Amniotic stem cell (primary cell): ENCODE measurements at regions not wholly inside any gene's neighbourhood (a gene's known extent, or its start where the extent isn't known, plus 50 kb on each side); places are given as distances from the start of the nearest gene placed in this dataset.

ENCODE experiments used
- DNase-seq: peaks from one replicate; lab custom pipeline; 2025; lab: John Stamatoyannopoulos, UW

DNA sequence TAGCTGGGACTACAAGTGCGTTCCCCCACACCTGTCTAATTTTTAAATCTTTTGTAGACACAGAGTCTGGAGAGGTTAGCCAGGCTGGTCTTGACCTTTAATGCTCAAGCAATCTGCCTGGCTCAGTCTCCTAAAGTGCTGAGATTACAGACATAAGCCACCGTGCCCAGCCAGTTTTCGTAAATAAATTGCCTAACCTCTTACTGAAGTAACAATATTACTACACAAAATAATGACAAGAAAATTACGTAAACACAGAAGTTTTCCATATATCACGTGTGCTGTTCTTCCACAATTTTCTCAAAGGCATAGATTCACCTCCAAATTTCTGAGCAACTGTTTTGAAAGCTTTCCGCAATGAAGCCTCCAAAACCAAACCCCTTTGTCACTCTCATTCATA is 58.1 kb upstream of the PROK2 start:
- no peak for DNase-seq

GRCh38 chr3:71838406-71838805 is 53.5 kb upstream of the PROK2 start:
- DNase-seq, result no peak
